K562 (cell line): ENCODE measurements at regions not wholly inside any gene's neighbourhood (a gene's known extent, or its start where the extent isn't known, plus 50 kb on each side); places are given as distances from the start of the nearest gene placed in this dataset.

ENCODE experiments used
- ATAC-seq: fragments of 200-7000 bp; cut with Tn5 transposase; 3 replicates; pipeline ENCODE4 v1.9.1; 2020; ENCODE audit warnings: moderate library complexity
- BruUV-seq: library from RNA; stranded (reverse); fragments of 400-500 nt; replicated peaks from 2 replicates; lab custom pipeline; 2021; lab: Mats Ljungman, UMichigan
- CTCF ChIA-PET: fragments of 300-600 bp; formaldehyde crosslinking; extraction: SDS; loops from one replicate; lab custom pipeline; 2021; ENCODE audit warnings: low intra/inter-chr PET ratio; lab: Yijun Ruan, JAX
- POLR2A ChIA-PET: fragments of 300-600, 350-650 bp; sonication (Branson Sonifier 250); formaldehyde crosslinking; extraction: SDS; loops from one replicate; lab custom pipeline; 2021; ENCODE audit warnings: antibody characterized with exemption, inconsistent platforms; lab: Yijun Ruan, JAX
- DNase-seq, 4 experiments: peaks; one replicate each; pipeline versions ENCODE4 v3.0.0 to v3.0.0-alpha.2; 2011 to 2018; ENCODE audit warnings: low spot score in 3 of 4, mixed read lengths in 3 of 4; ENCODE audit errors: extremely low read depth in 1 of 4
- FAIRE-seq: peaks from 2 replicates; lab custom pipeline; 2011; peaks lifted over from hg19 to GRCh38; lab: Jason Lieb, UNC
- H2AFZ ChIP-seq: 2 replicates; pipeline ENCODE4 v1.6.0; 2011; ENCODE audit warnings: low read depth, low read length, control low read depth, inconsistent platforms
- H3K27ac ChIP-seq: fragments of 200-600 bp; 3 replicates; pipeline ENCODE4 v1.8.0; 2011; ENCODE audit warnings: low read depth, mild to moderate bottlenecking, control low read depth, inconsistent platforms, low read length, moderate library complexity, mixed read lengths; ENCODE audit errors: extremely low read depth
- H3K27me3 ChIP-seq, 2 experiments: fragments of 300-600 bp in 1 of 2; 2 replicates in 1 of 2; 3 replicates in 1 of 2; pipeline versions ENCODE4 v1.6.0 to v1.8.0; 2011; ENCODE audit warnings: inconsistent platforms in 2 of 2, low read length in 2 of 2, mild to moderate bottlenecking in 1 of 2, mixed read lengths in 1 of 2, moderate library complexity in 1 of 2; ENCODE audit not compliant: control insufficient read depth in 2 of 2, insufficient read depth in 2 of 2
- H3K36me3 ChIP-seq: fragments of 300-600 bp; 3 replicates; pipeline ENCODE4 v1.8.0; 2011; ENCODE audit warnings: mild to moderate bottlenecking, low read length, inconsistent platforms; ENCODE audit not compliant: control insufficient read depth, insufficient read depth
- H3K4me1 ChIP-seq, 2 experiments: fragments of 200-600 bp in 1 of 2; replicated peaks in 1 of 2; 2 replicates in 1 of 2; 3 replicates in 1 of 2; pipeline versions ENCODE4 v1.5.1 to v1.8.0; 2011; ENCODE audit warnings: inconsistent platforms in 2 of 2, low read length in 2 of 2, mild to moderate bottlenecking in 1 of 2, mixed read lengths in 1 of 2, moderate library complexity in 1 of 2; ENCODE audit not compliant: control insufficient read depth in 2 of 2, insufficient read depth in 2 of 2
- H3K4me2 ChIP-seq: 2 replicates; pipeline ENCODE4 v1.6.1; 2011; ENCODE audit warnings: low read length, control low read depth, inconsistent platforms, mixed read lengths; ENCODE audit not compliant: insufficient read depth
- H3K4me3 ChIP-seq: fragments of 200-600 bp; sonication (generic), shearing (Covaris generic); 2 replicates; pipeline ENCODE4 v1.5.1; 2016; ENCODE audit warnings: control low read depth, inconsistent platforms
- H3K79me2 ChIP-seq: fragments of 200-600 bp; 3 replicates; pipeline ENCODE4 v1.8.0; 2011; ENCODE audit warnings: low read length, inconsistent platforms; ENCODE audit not compliant: control insufficient read depth, insufficient read depth
- H3K9ac ChIP-seq, 2 experiments: 2 replicates each; pipeline versions ENCODE4 v1.6.0 to v1.6.1; 2011; ENCODE audit warnings: low read depth in 2 of 2, low read length in 2 of 2, control low read depth in 1 of 2, inconsistent platforms in 1 of 2, mild to moderate bottlenecking in 1 of 2, mixed read lengths in 1 of 2; ENCODE audit not compliant: insufficient read depth in 1 of 2
- H3K9me1 ChIP-seq: one replicate; pipeline ENCODE4 v1.6.0; 2011; ENCODE audit warnings: inconsistent platforms, mild to moderate bottlenecking, low read length, moderate library complexity; ENCODE audit not compliant: control insufficient read depth, insufficient read depth
- H3K9me3 ChIP-seq: replicated peaks from 2 replicates; pipeline ENCODE4 v1.5.1; 2011; ENCODE audit warnings: low read depth, low read length, inconsistent platforms; ENCODE audit not compliant: control insufficient read depth, insufficient read depth
- H4K20me1 ChIP-seq: replicated peaks from 2 replicates; pipeline ENCODE4 v1.6.1; 2011; ENCODE audit warnings: low read length, inconsistent platforms, mixed read lengths; ENCODE audit not compliant: control insufficient read depth, insufficient read depth
- ETS2 ChIP-seq: IDR thresholded peaks from 2 replicates; pipeline ENCODE4 v1.6.1; 2016; ENCODE audit warnings: borderline replicate concordance, missing genetic modification characterization, mild to moderate bottlenecking, moderate library complexity, missing compliant biosample characterization; ENCODE audit not compliant: poor library complexity, severe bottlenecking
- ETV1 ChIP-seq: fragments of 450-650 bp; conservative IDR thresholded peaks from 2 replicates; pipeline ENCODE4 v1.6.1; 2016; ENCODE audit warnings: missing genetic modification characterization, control low read depth, low read depth, missing compliant biosample characterization
- FUS ChIP-seq: fragments of 200-400 bp; formaldehyde crosslinking; optimal IDR thresholded peaks from 2 replicates; pipeline ENCODE3; 2017; ENCODE audit warnings: low read depth, low read length
- HDAC2 ChIP-seq: fragments of 450-650 bp; IDR thresholded peaks from 2 replicates; pipeline ENCODE4 v1.6.1; 2016; ENCODE audit warnings: mild to moderate bottlenecking
- HDAC3 ChIP-seq: fragments of 450-650 bp; IDR thresholded peaks from 2 replicates; pipeline ENCODE4 v1.6.1; 2018; ENCODE audit warnings: borderline replicate concordance, mild to moderate bottlenecking, moderate library complexity; ENCODE audit not compliant: partially characterized antibody
- MTA1 ChIP-seq: fragments of 450-650 bp; IDR thresholded peaks from 2 replicates; pipeline ENCODE4 v1.6.1; 2017; ENCODE audit warnings: borderline replicate concordance
- NR0B1 ChIP-seq: fragments of 450-650 bp; IDR thresholded peaks from one replicate; pipeline ENCODE4 v1.6.1; 2018; ENCODE audit warnings: mild to moderate bottlenecking, moderate library complexity; ENCODE audit not compliant: partially characterized antibody
- RHOXF2B ChIP-seq: fragments of 250-450 bp; sonication (Bioruptor Pico); conservative IDR thresholded peaks from 2 replicates; pipeline ENCODE4 v1.5.1; 2021
- SAFB2 ChIP-seq: fragments of 200-400 bp; formaldehyde crosslinking; IDR thresholded peaks from 2 replicates; pipeline ENCODE4 v1.6.1; 2018; ENCODE audit warnings: borderline replicate concordance, low read length, low read depth, moderate library complexity; ENCODE audit not compliant: severe bottlenecking
- SRSF9 ChIP-seq: fragments of 200-400 bp; formaldehyde crosslinking; IDR thresholded peaks from 2 replicates; pipeline ENCODE4 v1.6.1; 2017; ENCODE audit warnings: low read depth, low read length, borderline replicate concordance
- TEAD1 ChIP-seq, 2 experiments: fragments of 450-650 bp in 1 of 2; sonication (generic) in 1 of 2; formaldehyde crosslinking; IDR thresholded peaks; 2 replicates each; pipeline versions ENCODE4 v1.4.0 to v1.8.0; 2020 to 2022; ENCODE audit warnings: mild to moderate bottlenecking in 2 of 2, missing genetic modification reagents in 1 of 2
- ZNF347 ChIP-seq: fragments of 450-650 bp; formaldehyde crosslinking; IDR thresholded peaks from 2 replicates; pipeline ENCODE4 v1.4.0; 2020; ENCODE audit warnings: low read depth, mild to moderate bottlenecking, moderate library complexity
- ZNF586 ChIP-seq: fragments of 450-650 bp; formaldehyde crosslinking; conservative IDR thresholded peaks from 2 replicates; pipeline ENCODE4 v1.4.0; 2020; ENCODE audit warnings: mild to moderate bottlenecking, moderate library complexity
- whole genome bisulfite sequencing: fragments of 100-300 bp; shearing (Covaris generic); methylation state at CpG from one replicate; pipeline ENCODE4 v1.1.6; 2016; ENCODE audit warnings: low coverage, mixed read lengths; ENCODE audit not compliant: insufficient coverage; ENCODE audit errors: missing lambda C conversion rate; 5-methylcytosine and 5-hydroxymethylcytosine counted together
- in situ Hi-C: fragments of 300-500 bp; cut with MboI; formaldehyde crosslinking; loops from 4 replicates; pipeline ENCODE4 v1.15.0; 2018; ENCODE audit warnings: inconsistent platforms, mixed read lengths
- intact Hi-C: fragments of 100-400 bp; cut with micrococcal nuclease; formaldehyde crosslinking; loops from 2 replicates; pipeline ENCODE4 v1.14.2; 2022

- in situ Hi-C loops = no loop called here
- Histone ChIP-seq H2AFZ (no peak overlapping the region), H3K9me1 (no peaks in the 10 kb centered on the region), H3K4me3 (no peak overlapping the region), H3K79me2 (no peaks in the 10 kb centered on the region), H3K9ac (no peak overlapping the region), H3K27ac (no peak overlapping the region), H3K4me2 (no peak overlapping the region), H3K36me3 (no peaks in the 10 kb centered on the region), H4K20me1 (no peaks in the 10 kb centered on the region), H3K4me1 (no peaks in the 10 kb centered on the region), H3K27me3 (no peaks in the 10 kb centered on the region), H3K9me3 (no peaks in the 10 kb centered on the region)
- intact Hi-C loops = no loop called here
- BruUV-seq = no TSS peak
- no peak for ATAC-seq
- FAIRE-seq = no peak
- no peak for DNase-seq
- ChIA-PET CTCF (no interaction called here), POLR2A (no interaction called here)
- 0% methylated on average over 1 of the region's 1 CpG for WGBS
- TF ChIP-seq ETV1 (tag) (no peak), SAFB2 (no peak), HDAC3 (no peak), ZNF586 (CRISPR knock-in tag) (no peak), RHOXF2B (CRISPR knock-in tag) (no peak), ETS2 (tag) (no peak), ZNF347 (no peak), SRSF9 (no peak), FUS (no peak), HDAC2 (no peak), TEAD1 (CRISPR knock-in tag; IDR thresholded peaks at IDR 0.05) (no peak), MTA1 (no peak), NR0B1 (no peak)
These were observed 1434.3 kb upstream of the FLRT2 start for GRCh38 chr14:84095681-84096080.
